ENCODE measurements at regions not wholly inside any gene's neighbourhood (a gene's known extent, or its start where the extent isn't known, plus 50 kb on each side); places are given as distances from the start of the nearest gene placed in this dataset.

DNA sequence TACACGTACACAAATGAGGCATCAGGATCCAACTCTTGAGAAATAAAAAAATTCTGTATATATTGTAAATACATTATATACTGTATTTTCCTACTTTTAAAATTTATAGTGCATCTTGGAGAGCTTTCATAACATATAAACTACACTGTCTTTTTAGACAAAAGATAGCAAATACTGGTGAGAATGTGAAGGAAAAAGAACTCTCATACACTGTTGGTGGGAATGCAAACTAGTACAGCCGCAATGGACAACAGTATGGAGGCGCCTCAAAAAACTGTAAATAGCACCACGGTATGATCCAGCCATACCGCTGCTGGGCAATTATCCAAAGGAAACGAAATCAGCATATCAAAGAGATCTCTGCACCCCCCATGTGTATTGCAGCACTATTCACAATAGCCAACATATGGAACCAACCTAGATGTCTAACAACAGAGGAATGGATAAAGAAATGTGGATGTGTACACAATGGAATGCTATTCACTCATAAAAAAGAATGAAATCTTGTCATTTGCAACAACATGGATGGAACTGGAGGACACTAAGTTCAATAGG, 292.4 kb downstream of the EFNB2 start:
- TF ChIP-seq, protein P1, sequence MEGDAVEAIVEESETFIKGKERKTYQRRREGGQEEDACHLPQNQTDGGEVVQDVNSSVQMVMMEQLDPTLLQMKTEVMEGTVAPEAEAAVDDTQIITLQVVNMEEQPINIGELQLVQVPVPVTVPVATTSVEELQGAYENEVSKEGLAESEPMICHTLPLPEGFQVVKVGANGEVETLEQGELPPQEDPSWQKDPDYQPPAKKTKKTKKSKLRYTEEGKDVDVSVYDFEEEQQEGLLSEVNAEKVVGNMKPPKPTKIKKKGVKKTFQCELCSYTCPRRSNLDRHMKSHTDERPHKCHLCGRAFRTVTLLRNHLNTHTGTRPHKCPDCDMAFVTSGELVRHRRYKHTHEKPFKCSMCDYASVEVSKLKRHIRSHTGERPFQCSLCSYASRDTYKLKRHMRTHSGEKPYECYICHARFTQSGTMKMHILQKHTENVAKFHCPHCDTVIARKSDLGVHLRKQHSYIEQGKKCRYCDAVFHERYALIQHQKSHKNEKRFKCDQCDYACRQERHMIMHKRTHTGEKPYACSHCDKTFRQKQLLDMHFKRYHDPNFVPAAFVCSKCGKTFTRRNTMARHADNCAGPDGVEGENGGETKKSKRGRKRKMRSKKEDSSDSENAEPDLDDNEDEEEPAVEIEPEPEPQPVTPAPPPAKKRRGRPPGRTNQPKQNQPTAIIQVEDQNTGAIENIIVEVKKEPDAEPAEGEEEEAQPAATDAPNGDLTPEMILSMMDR (tag by site-specific recombination; IDR thresholded peaks at IDR 0.05): no peak
- TF ChIP-seq, protein P2, sequence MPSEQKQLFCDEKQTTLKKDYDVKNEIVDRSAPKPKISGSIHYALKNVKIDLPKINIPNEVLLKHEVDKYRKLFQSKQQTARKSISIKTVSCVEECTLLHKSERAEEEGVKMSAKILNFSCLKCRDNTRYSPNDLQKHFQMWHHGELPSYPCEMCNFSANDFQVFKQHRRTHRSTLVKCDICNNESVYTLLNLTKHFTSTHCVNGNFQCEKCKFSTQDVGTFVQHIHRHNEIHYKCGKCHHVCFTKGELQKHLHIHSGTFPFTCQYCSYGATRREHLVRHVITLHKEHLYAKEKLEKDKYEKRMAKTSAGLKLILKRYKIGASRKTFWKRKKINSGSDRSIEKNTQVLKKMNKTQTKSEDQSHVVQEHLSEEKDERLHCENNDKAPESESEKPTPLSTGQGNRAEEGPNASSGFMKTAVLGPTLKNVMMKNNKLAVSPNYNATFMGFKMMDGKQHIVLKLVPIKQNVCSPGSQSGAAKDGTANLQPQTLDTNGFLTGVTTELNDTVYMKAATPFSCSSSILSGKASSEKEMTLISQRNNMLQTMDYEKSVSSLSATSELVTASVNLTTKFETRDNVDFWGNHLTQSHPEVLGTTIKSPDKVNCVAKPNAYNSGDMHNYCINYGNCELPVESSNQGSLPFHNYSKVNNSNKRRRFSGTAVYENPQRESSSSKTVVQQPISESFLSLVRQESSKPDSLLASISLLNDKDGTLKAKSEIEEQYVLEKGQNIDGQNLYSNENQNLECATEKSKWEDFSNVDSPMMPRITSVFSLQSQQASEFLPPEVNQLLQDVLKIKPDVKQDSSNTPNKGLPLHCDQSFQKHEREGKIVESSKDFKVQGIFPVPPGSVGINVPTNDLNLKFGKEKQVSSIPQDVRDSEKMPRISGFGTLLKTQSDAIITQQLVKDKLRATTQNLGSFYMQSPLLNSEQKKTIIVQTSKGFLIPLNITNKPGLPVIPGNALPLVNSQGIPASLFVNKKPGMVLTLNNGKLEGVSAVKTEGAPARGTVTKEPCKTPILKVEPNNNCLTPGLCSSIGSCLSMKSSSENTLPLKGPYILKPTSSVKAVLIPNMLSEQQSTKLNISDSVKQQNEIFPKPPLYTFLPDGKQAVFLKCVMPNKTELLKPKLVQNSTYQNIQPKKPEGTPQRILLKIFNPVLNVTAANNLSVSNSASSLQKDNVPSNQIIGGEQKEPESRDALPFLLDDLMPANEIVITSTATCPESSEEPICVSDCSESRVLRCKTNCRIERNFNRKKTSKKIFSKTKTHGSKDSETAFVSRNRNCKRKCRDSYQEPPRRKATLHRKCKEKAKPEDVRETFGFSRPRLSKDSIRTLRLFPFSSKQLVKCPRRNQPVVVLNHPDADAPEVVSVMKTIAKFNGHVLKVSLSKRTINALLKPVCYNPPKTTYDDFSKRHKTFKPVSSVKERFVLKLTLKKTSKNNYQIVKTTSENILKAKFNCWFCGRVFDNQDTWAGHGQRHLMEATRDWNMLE (tag by site-specific recombination; conservative IDR thresholded peaks at IDR 0.05; ENCODE audit: low read depth): no peak
- no peak for TF ChIP-seq ZNF530 (tag by site-specific recombination; IDR thresholded peaks at IDR 0.05; ENCODE audit: low read depth)
- TF ChIP-seq ZNF274 (IDR thresholded peaks at IDR 0.05; ENCODE audit: low read length): no peak
- TF ChIP-seq ZNF274 (tag by site-specific recombination; IDR thresholded peaks at IDR 0.05; ENCODE audit: borderline replicate concordance): no peak
